HepG2 (cell line): ENCODE measurements at regions not wholly inside any gene's neighbourhood (a gene's known extent, or its start where the extent isn't known, plus 50 kb on each side); places are given as distances from the start of the nearest gene placed in this dataset.

Experiments used
- ATAC-seq: fragments of 200-7000 bp; cut with Tn5 transposase; 3 replicates; pipeline ENCODE4 v1.9.1; 2020; ENCODE audit warnings: mild to moderate bottlenecking, moderate library complexity
- BruUV-seq: library from RNA; stranded (reverse); fragments of 400-500 nt; replicated peaks from 2 replicates; lab custom pipeline; 2021; lab: Mats Ljungman, UMichigan
- CTCF ChIA-PET: fragments of 300-600 bp; formaldehyde crosslinking; extraction: SDS; loops from one replicate; lab custom pipeline; 2021; ENCODE audit warnings: low total read pairs, inconsistent platforms, low intra/inter-chr PET ratio; lab: Yijun Ruan, JAX
- POLR2A ChIA-PET: fragments of 350-600 bp; sonication (Branson Sonifier 250); formaldehyde crosslinking; loops from one replicate; lab custom pipeline; 2020; ENCODE audit warnings: antibody characterized with exemption, inconsistent platforms; lab: Yijun Ruan, JAX
- DNase-seq: peaks from one replicate; pipeline ENCODE4 v3.0.0-alpha.2; 2015; ENCODE audit warnings: low spot score
- FAIRE-seq: peaks from 3 replicates; lab custom pipeline; 2011; peaks lifted over from hg19 to GRCh38; lab: Jason Lieb, UNC
- H2AFZ ChIP-seq: one replicate; pipeline ENCODE4 v1.6.1; 2011; ENCODE audit warnings: low read length, inconsistent platforms
- H3K27ac ChIP-seq: fragments of 300-600 bp; 3 replicates; pipeline ENCODE4 v1.8.0; 2011; ENCODE audit warnings: mixed run types, mild to moderate bottlenecking, mixed read lengths, low read length, inconsistent platforms; ENCODE audit not compliant: insufficient read depth; ENCODE audit errors: extremely low read length
- H3K27me3 ChIP-seq, 2 experiments: fragments of 200-600 bp in 1 of 2; 2 replicates in 1 of 2; 3 replicates in 1 of 2; pipeline versions ENCODE4 v1.6.0 to v1.8.0; 2011; ENCODE audit warnings: low read length in 2 of 2, mild to moderate bottlenecking in 2 of 2, moderate library complexity in 2 of 2, inconsistent platforms in 1 of 2; ENCODE audit not compliant: insufficient read depth in 2 of 2, control insufficient read depth in 1 of 2
- H3K36me3 ChIP-seq, 2 experiments: fragments of 200-600 bp in 1 of 2; replicated peaks in 1 of 2; 2 replicates in 1 of 2; 3 replicates in 1 of 2; pipeline versions ENCODE4 v1.5.1 to v1.8.0; 2011; ENCODE audit warnings: low read length in 2 of 2, inconsistent platforms in 1 of 2; ENCODE audit not compliant: insufficient read depth in 2 of 2, control insufficient read depth in 1 of 2
- H3K4me1 ChIP-seq: 2 replicates; pipeline ENCODE4 v1.5.1; 2012; ENCODE audit warnings: low read length, inconsistent platforms; ENCODE audit not compliant: insufficient read depth
- H3K4me2 ChIP-seq: 2 replicates; pipeline ENCODE4 v1.6.0; 2011; ENCODE audit warnings: low read depth, low read length, inconsistent platforms
- H3K4me3 ChIP-seq, 3 experiments: fragments of 200-600 bp in 1 of 3; sonication (generic), shearing (Covaris generic) in 1 of 3; replicated peaks in 1 of 3; 2 replicates each; pipeline ENCODE4 v1.5.1; 2011 to 2016; ENCODE audit warnings: low read length in 3 of 3, inconsistent platforms in 2 of 3, low read depth in 2 of 3, mild to moderate bottlenecking in 2 of 3, control low read depth in 1 of 3, mixed read lengths in 1 of 3; ENCODE audit not compliant: insufficient read depth in 1 of 3
- H3K79me2 ChIP-seq: one replicate; pipeline ENCODE4 v1.6.1; 2011; ENCODE audit warnings: low read length, inconsistent platforms; ENCODE audit not compliant: insufficient read depth
- H3K9ac ChIP-seq: 2 replicates; pipeline ENCODE4 v1.6.0; 2011; ENCODE audit warnings: mild to moderate bottlenecking, low read depth, low read length, inconsistent platforms; ENCODE audit not compliant: insufficient read depth
- H3K9me3 ChIP-seq: 2 replicates; pipeline ENCODE4 v1.5.1; 2012; ENCODE audit warnings: mild to moderate bottlenecking, low read length
- H4K20me1 ChIP-seq: 2 replicates; pipeline ENCODE4 v1.6.0; 2011; ENCODE audit warnings: inconsistent platforms, mild to moderate bottlenecking, low read length, moderate library complexity; ENCODE audit not compliant: insufficient read depth
- EHMT2 ChIP-seq: fragments of 200-600 bp; sonication (generic); IDR thresholded peaks from 2 replicates; pipeline ENCODE4 v1.7.0; 2017; ENCODE audit warnings: antibody characterized with exemption, low read depth, low read length, borderline replicate concordance
- ISX ChIP-seq: sonication (generic); formaldehyde crosslinking; conservative IDR thresholded peaks from 2 replicates; pipeline ENCODE4 v1.5.0; 2020; ENCODE audit warnings: missing genetic modification reagents
- YEATS4 ChIP-seq: sonication (generic); formaldehyde crosslinking; IDR thresholded peaks from 2 replicates; pipeline ENCODE4 v1.4.0; 2020; ENCODE audit warnings: missing genetic modification reagents, borderline replicate concordance
- ZNF317 ChIP-seq: sonication (generic); formaldehyde crosslinking; IDR thresholded peaks from 2 replicates; pipeline ENCODE4 v1.5.0; 2020; ENCODE audit warnings: mild to moderate bottlenecking, missing genetic modification reagents
- WGBS: methylation state at CpG from one replicate; pipeline ENCODE4 v1.1.6; 2017; ENCODE audit warnings: low lambda C conversion rate; 5-methylcytosine and 5-hydroxymethylcytosine counted together
- in situ Hi-C: cut with HindIII; loops from 2 replicates; pipeline ENCODE4 v1.10.0; 2017; ENCODE audit warnings: low pct_unique_long_range_greater_than_20kb; ENCODE audit not compliant: extremely low pct_ligation_motif_present
- intact Hi-C: fragments of 100-400 bp; cut with micrococcal nuclease; formaldehyde crosslinking; loops from one replicate; pipeline ENCODE4 v1.10.0; 2022; ENCODE audit not compliant: unreplicated experiment
- TF ChIP-seq, protein P1 (sequence below): sonication (generic); formaldehyde crosslinking; conservative IDR thresholded peaks from 2 replicates; pipeline ENCODE4 v1.8.1; 2023; ENCODE audit warnings: missing genetic modification reagents

DNA sequence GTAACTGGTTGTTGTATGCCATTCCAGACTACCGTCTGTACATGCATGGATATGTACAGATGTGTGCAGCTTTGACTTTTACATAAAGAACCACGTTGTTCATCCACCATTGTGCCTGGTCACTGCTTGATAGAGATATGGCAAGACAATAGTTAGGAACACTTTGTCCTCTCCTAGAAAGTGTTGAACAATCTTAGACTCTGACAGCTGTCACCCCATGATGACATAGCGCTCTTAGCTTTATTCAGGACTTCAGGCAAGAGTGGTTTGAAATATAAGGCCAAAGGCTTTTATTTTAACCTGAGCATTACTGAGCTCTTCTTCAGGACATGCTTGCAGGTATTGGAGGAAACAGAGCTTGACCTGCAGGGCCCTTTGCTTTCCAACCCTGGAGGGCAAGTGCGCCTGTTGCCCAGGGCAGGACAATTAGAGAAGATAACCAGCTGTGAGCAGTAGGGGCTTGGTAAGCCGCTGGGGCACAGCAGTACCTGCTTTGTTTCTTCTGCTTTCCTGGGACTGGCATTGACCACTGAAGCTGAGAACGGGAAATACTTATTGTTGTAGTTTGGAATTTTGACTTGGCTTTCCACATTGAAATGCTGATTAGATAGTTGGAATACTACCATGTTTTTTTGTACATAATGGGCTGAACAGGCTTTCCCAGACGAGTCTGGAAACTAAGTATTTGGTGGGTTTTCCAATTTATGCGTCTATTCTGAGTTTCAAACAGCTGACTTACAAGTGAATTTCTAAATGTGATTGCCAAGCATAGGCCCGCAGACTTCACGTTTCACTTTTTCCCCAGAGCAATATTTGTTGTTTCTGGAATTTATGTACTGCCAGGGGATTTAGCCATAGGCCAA is 51.1 kb downstream of the GARRE1 start:
- 92% methylated on average over 10 of the region's 10 CpGs for WGBS
- Histone ChIP-seq H3K36me3 (peaks cover 4 to 8% of the 10 kb centered on the region in 2 experiments; a peak in 4 of 5 replicates), H3K27me3 (no peaks in the 10 kb centered on the region), H3K9ac (peak overlapping the region; percentile 36), H3K9me3 (no peaks in the 10 kb centered on the region), H2AFZ (no peak overlapping the region), H4K20me1 (no peaks in the 10 kb centered on the region), H3K79me2 (peaks cover 3% of the 10 kb centered on the region), H3K4me3 (no peak overlapping the region), H3K4me2 (peak overlapping the region; percentile 36), H3K4me1 (peaks cover 34% of the 10 kb centered on the region), H3K27ac (peak overlapping the region; percentile 53)
- no peak for TF ChIP-seq ISX (CRISPR knock-in tag)
- TF ChIP-seq, protein P1, sequence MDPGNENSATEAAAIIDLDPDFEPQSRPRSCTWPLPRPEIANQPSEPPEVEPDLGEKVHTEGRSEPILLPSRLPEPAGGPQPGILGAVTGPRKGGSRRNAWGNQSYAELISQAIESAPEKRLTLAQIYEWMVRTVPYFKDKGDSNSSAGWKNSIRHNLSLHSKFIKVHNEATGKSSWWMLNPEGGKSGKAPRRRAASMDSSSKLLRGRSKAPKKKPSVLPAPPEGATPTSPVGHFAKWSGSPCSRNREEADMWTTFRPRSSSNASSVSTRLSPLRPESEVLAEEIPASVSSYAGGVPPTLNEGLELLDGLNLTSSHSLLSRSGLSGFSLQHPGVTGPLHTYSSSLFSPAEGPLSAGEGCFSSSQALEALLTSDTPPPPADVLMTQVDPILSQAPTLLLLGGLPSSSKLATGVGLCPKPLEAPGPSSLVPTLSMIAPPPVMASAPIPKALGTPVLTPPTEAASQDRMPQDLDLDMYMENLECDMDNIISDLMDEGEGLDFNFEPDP (CRISPR knock-in tag), result 0 out of 2 replicates have a peak, but pooled peaks have one; percentile 14
- TF ChIP-seq EHMT2, result no peak
- no peak for TF ChIP-seq ZNF317
- TF ChIP-seq YEATS4 (CRISPR knock-in tag), result 0 out of 2 replicates have a peak, but pooled peaks have one; percentile 5
- BruUV-seq, result no TSS peak
- FAIRE-seq, result no peak
- ATAC-seq, result no peak
- no peak for DNase-seq
- intact Hi-C loops, result no loop called here
- ChIA-PET POLR2A (interaction anchor here (1.0 kb wide), 1 partner anchor 11 kb away, joined by 3 read pairs; no protein-coding TSS in a partner anchor), CTCF (no interaction called here)
- in situ Hi-C loops, result no loop called here
